Cardiac fibroblast (primary cell): ENCODE measurements at regions not wholly inside any gene's neighbourhood (a gene's known extent, or its start where the extent isn't known, plus 50 kb on each side); places are given as distances from the start of the nearest gene placed in this dataset.

Experiments
- DNase-seq, 2 donors: peaks; one replicate each; pipeline versions ENCODE4 v3.0.0 to v3.0.0-alpha.2; 2010; ENCODE audit warnings: low read depth in 2 of 2
- H3K4me3 ChIP-seq, 2 donors: replicated peaks in 1 of 2; 1 replicate in 1 of 2; 2 replicates in 1 of 2; pipeline ENCODE4 v1.5.1; 2011; ENCODE audit warnings: low read depth in 2 of 2, low read length in 2 of 2, mild to moderate bottlenecking in 2 of 2, moderate library complexity in 1 of 2
- TF ChIP-seq, protein P1 (sequence below): IDR thresholded peaks from one replicate; pipeline ENCODE4 v1.5.1; 2011; ENCODE audit warnings: low read depth, mild to moderate bottlenecking, low read length, inconsistent platforms

DNA sequence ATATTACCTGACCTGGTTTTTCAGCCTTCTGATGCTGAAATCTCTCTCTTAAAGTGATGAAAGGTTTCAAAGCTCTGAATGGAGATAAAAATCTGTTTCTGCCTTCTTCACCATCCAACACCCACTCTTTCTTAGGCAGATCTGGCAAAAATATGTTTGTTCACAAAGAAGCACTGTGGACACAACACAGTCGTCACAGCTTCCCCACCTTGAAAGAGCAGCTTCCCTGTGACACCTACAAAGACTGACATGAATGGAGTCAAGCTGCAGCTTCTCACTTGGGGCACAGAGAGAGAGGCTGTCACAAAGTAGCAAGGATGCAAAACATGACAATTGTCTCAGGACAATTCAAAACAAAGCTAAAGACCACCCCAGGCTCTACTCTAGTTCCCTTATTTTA is 86.5 kb downstream of the ICOS start:
- TF ChIP-seq, protein P1, sequence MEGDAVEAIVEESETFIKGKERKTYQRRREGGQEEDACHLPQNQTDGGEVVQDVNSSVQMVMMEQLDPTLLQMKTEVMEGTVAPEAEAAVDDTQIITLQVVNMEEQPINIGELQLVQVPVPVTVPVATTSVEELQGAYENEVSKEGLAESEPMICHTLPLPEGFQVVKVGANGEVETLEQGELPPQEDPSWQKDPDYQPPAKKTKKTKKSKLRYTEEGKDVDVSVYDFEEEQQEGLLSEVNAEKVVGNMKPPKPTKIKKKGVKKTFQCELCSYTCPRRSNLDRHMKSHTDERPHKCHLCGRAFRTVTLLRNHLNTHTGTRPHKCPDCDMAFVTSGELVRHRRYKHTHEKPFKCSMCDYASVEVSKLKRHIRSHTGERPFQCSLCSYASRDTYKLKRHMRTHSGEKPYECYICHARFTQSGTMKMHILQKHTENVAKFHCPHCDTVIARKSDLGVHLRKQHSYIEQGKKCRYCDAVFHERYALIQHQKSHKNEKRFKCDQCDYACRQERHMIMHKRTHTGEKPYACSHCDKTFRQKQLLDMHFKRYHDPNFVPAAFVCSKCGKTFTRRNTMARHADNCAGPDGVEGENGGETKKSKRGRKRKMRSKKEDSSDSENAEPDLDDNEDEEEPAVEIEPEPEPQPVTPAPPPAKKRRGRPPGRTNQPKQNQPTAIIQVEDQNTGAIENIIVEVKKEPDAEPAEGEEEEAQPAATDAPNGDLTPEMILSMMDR, result no peak
- no peak for DNase-seq
- no peak overlapping the region for H3K4me3 ChIP-seq

- DNase-seq, result peak; percentile 27 to 50
- TF ChIP-seq, protein P1, result peak; percentile 56
- no peak overlapping the region for H3K4me3 ChIP-seq
Measured at GRCh38 chr2:204024503-204024902, 87.9 kb downstream of the ICOS start.

GRCh38 chr2:204024906-204025475 is 88.4 kb downstream of the ICOS start:
- no peak overlapping the region for H3K4me3 ChIP-seq
- no peak for DNase-seq
- TF ChIP-seq, protein P1, result no peak

DNA sequence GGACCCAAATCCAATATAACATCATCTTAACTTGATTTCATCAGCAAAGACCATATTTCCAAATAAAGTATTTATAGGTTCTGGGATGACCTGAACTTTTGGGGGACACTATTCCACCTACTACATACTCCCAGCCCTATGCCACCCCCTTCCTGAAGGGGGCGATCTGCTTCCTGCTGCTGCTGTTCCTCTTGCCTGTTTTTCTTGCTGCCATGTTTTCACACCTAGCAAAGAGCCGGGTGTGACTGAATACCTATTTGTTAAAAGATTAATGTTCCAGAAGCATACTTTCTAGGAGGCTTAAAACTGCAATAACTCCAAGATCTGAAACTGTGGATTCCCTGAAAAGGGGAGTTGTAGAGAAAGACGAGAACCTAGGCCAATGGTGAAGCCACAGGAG is 89.7 kb downstream of the ICOS start:
- TF ChIP-seq, protein P1, result peak; percentile 29
- DNase-seq, result no peak
- H3K4me3 ChIP-seq, result no peak overlapping the region

DNA sequence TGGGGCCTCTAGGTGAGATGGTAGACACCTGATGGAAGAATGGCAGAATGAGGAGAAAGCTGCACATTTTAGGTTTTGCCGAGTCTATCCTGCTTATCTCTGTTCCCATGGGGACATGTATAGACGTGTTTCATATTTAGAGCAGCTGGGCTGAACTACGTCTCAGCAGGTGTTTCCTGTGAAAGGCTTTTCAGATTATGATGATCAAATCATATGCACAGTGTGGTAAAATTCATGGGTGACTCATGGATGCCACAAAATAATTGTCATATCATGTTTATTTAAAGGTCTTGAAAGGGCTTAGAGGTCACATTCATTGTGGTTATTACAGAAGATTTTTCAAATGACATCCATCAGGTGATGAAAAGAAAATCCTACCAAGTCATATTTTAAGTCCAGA is 90.5 kb downstream of the ICOS start:
- H3K4me3 ChIP-seq, result no peak overlapping the region
- TF ChIP-seq, protein P1, result no peak
- DNase-seq, result peak in 1 of 2 donors; percentile 38

DNA sequence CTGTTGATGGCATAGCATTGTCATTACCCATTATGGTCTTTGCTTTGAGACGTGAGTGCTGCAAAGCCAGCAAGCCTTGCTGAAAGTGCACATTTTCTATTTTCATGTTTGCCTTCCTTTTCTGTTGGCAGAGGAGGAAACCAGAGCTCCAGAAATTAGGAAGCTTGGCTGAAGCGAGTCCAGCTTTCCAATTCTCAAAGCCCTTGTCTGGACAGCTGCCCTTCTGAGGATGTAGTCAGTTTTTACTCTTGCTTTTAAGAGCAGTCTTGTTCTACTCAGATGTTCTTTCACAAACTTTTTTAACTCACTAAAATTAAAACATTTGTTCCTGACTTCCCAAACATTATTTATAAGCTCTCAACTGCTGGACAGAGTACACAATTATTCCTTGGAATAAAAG is 93.8 kb downstream of the ICOS start:
- TF ChIP-seq, protein P1, result no peak

GRCh38 chr2:204031056-204031455 is 94.5 kb downstream of the ICOS start:
- no peak for DNase-seq
- no peak overlapping the region for H3K4me3 ChIP-seq
- TF ChIP-seq, protein P1, result no peak

More for the DNA sequence above, 93.8 kb downstream of the ICOS start:
- no peak for DNase-seq
- H3K4me3 ChIP-seq, result no peak overlapping the region
